RKO (cell line): ENCODE measurements at regions not wholly inside any gene's neighbourhood (a gene's known extent, or its start where the extent isn't known, plus 50 kb on each side); places are given as distances from the start of the nearest gene placed in this dataset.
"Not testable (repeated sequence)": the region's sequence is repeated elsewhere in the genome, so short reads cannot be mapped to it uniquely, and the experiment has no call there.

Experiments used
- DNase-seq: peaks from one replicate; pipeline ENCODE4 v3.0.0-alpha.2; 2016; ENCODE audit warnings: low spot score

- no peak for DNase-seq
These were observed 279.9 kb downstream of the CD83 start for GRCh38 chr6:14397518-14397901.

GRCh38 chr6:14398953-14399352 is 281.4 kb downstream of the CD83 start:
- no peak for DNase-seq

GRCh38 chr6:14399635-14400034 is 282.1 kb downstream of the CD83 start:
- DNase-seq, result no peak

DNA sequence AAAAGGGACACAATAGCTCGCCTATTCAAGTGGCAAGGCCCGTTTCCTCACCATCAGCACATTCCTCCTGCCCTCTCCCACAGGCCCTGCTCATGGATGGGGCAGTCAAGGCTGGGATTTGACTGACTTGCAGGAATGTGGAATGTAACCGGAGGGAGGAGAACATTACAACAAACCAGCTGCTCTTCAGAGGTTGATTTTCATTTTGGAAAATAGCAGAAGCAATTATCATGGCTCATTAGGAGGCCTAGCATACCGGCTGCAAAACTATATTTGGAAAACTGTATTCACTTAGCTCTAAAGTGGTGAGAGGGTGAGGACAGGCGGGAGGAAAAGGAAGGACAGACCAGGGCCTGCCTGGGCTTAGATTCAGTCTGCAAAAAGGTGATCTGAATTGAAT is 283.7 kb downstream of the CD83 start:
- DNase-seq, result no peak

- no peak for DNase-seq
These were observed 289.2 kb downstream of the CD83 start for GRCh38 chr6:14406614-14407331.

GRCh38 chr6:14408446-14408845 is 290.9 kb downstream of the CD83 start:
- DNase-seq, result no peak

DNA sequence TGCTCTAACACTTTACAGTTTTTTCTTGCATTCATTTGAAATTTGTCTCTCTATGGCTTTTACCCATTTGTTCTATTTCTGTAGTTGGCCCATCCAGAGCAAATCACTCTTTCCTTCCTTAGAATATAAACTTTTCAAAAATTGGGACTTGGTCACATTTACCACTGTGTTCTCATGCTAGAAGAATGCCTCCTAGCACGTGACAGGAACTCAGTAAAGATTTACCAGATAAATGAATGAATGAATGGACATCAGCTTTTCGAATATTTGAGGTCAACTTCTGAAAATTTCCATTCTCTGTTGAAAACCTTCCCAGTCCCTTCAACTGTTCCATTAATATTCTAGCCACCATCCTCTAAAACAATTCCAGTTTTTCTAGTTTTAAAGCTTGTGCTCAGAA is 294.5 kb downstream of the CD83 start:
- DNase-seq, result no peak

- no peak for DNase-seq
These were observed 297.9 kb downstream of the CD83 start for GRCh38 chr6:14415452-14415851.

DNA sequence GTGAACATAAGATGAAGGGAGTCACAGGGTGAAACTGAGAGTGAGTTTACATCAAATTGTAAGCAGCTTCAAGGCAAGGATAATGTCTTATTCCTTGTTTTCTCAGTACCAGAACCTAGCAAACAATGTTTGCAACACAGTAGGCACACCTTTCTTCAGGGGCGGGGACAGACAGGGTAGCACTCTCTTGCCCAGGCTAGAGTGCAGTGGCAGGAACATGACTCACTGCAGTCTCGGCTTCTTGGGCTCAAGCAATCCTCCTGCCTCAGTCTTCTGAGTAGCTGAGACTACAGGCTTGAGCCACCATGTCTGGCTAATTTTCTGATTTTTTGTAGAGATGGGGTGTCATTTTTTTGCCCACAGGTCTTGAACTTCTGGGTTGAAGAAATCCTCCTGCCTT is 299.8 kb downstream of the CD83 start:
- DNase-seq, result no peak

DNA sequence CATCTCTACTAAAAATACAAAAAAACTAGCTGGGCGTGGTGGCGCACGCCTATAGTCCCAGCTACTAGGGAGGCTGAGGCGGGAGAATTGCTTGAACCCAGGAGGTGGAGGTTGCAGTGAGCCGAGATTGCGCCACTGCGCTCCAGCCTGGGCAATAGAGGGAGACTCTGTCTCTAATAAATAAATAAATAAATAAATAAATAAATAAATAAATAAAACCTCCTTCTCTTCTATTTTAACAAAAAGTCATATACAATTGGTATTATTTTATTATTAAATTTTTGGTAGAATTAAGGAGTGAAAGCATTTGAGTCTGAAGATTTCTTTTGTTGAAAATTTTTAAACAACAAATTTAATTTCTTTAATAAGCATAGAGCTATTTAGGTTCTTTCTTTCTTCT is 301.7 kb downstream of the CD83 start:
- DNase-seq, result not testable (repeated sequence)

- no peak for DNase-seq
These were observed 304.5 kb downstream of the CD83 start for GRCh38 chr6:14422061-14422460.

- no peak for DNase-seq
These were observed 305.3 kb downstream of the CD83 start for GRCh38 chr6:14422917-14423316.

DNA sequence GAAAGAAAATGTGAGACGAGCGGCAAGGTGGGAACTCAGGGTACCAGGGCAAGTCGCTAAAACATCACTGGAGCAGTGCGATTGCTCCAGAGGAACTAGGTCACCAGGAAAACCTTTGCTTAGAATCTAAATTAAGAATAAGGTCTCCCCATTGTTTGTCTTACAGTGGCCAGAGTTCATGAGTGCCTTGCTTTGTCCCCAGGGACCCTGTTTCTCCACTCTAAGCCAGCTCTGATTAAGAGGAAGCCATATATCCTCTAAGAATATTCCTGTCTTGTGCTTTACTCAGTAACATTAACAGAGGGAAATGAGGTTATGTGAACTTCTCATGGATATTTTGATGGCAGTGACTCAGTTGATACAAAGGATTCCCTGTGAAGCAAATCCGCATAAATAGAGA is 305.8 kb downstream of the CD83 start:
- DNase-seq, result no peak

DNA sequence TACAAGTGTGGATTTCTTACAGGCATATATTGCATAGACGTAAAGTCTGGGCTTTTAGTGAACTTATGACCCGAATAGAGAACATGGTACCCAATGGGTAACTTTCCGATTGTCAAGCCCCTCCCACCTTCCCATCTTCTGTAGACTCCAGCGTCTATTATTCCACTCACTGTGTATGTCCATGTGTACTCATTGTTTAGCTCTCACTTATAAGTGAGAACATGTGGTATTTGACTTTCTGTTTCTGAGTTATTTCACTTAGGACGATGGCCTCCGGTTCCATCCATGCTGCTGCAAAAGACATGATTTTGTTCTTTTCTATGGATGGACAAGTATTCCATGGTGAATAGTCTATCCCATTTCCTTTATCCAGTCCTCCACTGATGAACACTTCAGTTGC is 306.4 kb downstream of the CD83 start:
- no peak for DNase-seq

DNA sequence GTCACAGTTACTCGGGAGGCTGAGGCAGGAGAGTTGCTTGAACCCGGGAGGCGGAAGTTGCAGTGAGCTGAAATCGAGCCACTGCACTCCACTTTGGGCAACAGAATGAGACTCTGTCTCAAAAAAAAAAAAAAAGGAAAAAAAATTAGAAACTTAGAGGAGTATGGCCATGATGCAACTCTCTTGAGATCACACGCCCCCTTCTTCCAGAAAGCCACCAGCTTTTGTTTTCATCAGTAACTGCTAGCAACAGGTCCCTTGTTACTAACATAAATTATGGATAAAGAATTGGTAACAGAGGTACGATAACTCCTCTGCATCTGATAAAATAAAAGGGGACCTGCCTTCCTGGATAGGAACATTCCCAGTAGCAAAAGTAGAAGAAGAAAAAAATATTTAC is 308.2 kb downstream of the CD83 start:
- DNase-seq, result no peak

GRCh38 chr6:14426281-14426680 is 308.7 kb downstream of the CD83 start:
- no peak for DNase-seq

GRCh38 chr6:14428269-14428668 is 310.7 kb downstream of the CD83 start:
- no peak for DNase-seq

DNA sequence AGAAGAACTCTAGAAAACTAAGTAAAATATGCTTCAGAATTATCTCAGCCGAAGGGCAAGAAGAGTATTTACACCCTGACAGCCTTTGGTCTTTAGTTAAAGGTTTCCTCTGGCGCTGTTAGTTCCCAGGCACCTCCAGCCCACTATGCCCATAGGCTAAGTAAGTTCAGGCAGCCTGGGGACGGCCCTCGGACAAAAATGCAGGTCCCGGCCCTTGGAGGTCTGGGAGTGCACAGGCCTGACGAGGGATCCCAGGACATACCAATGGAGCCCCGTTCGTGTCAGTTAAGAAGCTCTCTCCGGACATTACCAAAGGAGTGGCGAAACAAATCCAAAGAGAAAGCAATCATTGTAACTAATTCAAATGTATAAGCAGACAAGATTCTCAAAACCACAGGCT is 311.8 kb downstream of the CD83 start:
- DNase-seq, result no peak

GRCh38 chr6:14430218-14430617 is 312.6 kb downstream of the CD83 start:
- no peak for DNase-seq

GRCh38 chr6:14431385-14432330 is 314.1 kb downstream of the CD83 start:
- no peak for DNase-seq

DNA sequence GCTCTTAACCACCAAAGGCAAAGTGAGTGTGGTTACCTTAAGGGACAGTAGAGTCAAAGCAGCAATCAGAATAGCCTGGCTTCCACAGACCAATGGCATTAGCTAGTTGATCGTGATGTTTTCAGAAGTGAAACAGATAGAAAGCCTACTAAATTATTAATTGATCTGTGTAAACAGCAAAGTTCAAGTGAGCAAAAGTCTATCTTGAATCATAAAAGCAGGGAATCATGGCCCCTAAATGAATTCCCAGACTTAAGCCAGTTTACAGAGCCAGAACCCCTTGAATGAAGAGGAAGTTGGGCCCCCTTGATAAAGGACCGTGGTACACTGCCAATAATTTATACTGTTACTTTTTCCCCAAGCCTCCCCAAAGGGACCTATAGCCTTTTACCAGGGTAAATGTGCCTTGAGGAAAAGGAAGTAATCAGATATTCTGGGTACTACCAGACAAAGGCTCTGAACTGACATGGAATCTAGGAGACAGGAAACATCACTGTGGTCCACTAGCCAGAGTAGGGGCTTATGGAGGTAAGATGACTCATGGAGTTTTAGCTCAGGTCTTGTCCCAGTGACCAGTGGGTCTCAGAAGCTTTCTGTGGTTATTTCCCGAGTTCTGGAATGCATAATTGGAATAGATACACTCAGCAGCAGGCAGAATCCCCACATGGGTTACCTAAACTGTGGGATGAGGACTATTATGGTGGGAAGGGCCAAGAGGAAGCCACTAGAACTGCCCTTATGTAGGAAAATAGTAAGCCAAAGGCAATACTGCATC is 317.5 kb downstream of the CD83 start:
- no peak for DNase-seq

- no peak for DNase-seq
These were observed 319.1 kb downstream of the CD83 start for GRCh38 chr6:14436592-14437132.
